GM18867 (cell line): ENCODE measurements at regions not wholly inside any gene's neighbourhood (a gene's known extent, or its start where the extent isn't known, plus 50 kb on each side); places are given as distances from the start of the nearest gene placed in this dataset.
"Not testable (repeated sequence)": the region's sequence is repeated elsewhere in the genome, so short reads cannot be mapped to it uniquely, and the experiment has no call there.

Experiments used
- ATAC-seq: cut with Tn5 transposase; IDR thresholded peaks from one replicate; pipeline ENCODE4 v1.9.1; 2021; ENCODE audit warnings: mild to moderate bottlenecking, moderate library complexity; ENCODE audit not compliant: unreplicated experiment

DNA sequence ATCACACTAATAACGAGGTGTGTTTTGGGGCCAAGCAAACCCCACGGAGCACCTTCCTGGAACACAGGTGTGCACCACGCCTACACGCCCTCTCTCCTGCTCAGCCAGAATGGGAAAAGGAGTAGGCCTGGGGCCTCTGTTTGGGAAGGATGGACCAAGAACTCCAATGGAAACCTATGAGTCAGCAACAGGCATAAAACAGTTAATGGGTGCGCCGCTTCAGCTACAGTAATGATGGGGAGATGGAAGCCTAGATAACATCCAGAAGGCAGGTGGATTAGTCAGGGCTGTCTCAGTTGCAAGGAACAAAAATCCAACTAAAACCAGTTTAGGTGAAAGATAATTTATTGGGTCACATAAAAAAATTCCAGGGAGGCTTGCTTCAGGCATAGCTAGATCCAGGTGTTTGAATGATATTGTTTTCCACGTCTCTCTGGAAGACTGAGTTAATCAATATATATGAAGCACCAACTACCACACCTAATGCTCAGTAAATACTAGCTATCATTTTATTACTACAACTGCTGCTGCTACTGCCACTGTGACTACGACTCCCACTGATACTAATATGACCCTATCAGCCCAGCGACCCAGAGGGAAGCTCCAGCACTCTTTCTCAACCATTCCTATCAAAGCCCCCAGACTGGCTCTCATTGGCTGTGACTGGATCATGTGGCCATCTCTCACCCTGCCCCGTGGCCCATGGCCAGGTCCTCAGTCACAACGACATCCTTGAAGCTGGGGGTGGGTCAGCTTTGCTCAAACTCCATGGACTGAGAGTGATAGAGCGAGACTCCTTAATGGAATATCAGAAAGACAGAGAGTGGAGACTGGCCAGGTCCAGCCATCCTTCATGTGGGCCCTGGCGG is 155.2 kb upstream of the PTPN1 start:
- ATAC-seq: no peak

DNA sequence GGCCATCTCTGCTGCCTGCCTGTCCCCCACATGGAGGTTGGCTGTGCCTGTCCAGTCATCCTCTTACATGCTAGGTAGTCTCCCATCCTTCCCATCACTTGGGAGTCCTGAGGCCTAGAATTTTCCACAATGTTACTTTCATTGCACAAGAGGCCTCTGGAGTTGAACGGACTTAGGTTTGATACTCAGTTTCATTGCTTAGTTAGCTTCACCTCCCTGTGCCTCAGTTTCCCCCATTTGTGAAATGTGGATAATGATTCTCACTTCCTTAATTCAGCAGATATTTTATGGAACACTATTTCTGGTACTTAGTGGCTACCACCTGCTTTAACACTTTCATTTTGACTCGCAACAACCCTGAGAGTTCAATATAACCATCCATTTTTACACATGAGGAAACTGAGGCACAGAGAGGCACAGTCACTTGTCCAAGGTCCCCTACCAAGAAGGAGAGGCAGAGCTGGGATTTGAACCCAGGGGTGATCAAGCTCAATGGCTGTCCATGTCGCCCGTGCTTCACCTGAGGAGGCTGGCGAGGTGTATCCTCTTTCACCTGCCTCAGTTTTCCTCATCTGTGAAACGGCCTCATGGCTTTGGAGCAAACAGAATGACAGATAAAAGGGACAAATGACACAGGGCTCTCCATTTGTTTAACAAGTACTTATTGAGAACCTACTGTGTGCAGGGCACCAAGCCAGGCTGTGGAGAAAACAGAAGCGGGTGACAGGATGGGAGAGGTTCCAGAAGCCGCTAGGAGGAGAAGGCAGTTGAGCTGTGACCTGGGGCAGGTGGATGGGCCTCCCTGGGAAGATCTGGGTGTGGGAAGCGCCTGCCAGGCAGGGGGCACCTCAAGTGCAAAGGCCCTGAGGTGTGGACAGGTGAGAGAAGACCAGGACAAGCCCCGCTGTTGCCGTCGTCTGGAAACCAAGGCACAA is 154.3 kb upstream of the PTPN1 start:
- no peak for ATAC-seq

GRCh38 chr20:50356525-50356885 is 153.7 kb upstream of the PTPN1 start:
- ATAC-seq: no peak

DNA sequence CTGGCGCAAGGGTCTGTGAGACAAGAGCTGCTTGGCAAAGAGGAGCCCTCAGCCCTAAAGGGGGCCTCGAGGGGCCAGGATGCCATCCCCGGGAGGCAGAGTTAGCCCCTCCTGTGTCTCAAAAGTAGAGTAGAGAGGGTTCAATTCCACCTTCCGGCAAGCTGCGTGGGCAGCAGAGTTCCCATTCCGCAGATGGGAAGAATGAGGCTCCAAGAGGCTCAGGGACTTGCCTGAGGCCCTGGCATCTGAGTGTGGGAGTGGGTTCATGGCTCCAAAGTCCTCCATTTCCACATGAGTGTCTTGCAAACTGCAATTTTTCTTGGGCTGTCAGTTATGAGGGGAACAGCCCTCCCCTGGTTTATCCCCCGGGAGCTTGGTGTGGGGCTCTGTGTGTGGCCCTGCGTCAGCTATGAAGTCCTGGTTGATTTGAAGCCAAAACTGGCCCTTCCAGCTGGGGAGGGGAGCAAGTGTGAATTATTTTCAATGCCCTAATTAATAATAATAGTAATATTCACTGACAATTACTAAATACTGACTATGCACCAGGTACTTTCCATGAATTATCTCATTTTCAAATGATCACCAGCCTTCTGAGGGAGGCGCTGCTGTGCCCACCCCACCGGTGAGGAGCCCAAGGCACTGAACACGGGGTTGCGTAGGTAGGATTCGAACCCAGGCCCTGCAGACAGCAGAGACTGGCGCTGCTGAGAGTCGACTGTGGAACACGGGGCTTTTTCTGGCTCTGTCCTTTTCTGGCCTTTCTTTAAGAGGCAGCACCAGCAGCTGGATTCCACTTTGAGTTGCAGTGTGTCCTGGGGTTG is 153.0 kb upstream of the PTPN1 start:
- ATAC-seq: no peak

GRCh38 chr20:50357783-50358161 is 152.4 kb upstream of the PTPN1 start:
- ATAC-seq: no peak

DNA sequence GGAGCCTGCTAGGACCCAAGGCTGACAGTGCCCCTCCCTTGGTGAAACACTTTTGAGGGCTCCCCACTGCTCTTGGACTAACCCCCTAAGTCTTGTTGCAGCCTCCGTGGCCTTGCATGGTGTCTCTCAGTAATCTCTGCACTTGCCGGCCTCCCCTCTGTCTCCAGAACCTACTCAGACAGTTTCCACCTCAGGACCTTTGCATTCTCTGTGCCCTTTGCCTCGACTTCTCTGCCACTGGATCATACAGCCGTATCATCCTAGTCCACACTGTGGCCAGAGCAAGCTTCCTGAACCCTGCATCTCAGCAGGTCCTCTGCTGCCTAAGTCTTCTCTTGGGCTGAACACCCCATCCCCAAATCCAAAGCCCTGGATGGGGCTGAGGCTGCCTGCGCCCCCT is 152.0 kb upstream of the PTPN1 start:
- ATAC-seq: no peak

GRCh38 chr20:50358971-50359370 is 151.2 kb upstream of the PTPN1 start:
- ATAC-seq: no peak

- no peak for ATAC-seq
Measured at GRCh38 chr20:50359607-50360217, 150.5 kb upstream of the PTPN1 start.

- ATAC-seq: no peak
Measured at GRCh38 chr20:50360218-50360672, 149.9 kb upstream of the PTPN1 start.

DNA sequence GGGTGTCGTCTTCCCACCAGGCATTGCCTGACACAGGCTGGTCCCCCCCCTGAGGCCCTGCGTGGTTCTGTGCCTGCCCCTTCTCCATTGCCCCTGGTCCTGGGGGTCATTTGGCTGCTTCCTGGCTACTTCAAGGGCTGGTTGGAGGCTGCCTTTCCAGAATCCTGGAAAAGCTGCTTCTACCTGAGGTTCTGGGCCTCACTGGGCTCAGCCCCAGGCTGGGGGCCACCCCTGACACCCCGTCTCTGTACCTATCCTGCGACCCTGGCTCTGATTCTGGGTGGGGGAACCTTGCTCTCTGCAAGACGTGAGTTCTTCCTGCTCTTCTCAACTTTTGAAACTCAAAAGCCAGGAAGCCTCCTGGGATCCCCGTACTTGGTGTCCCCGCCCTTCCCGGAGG is 149.3 kb upstream of the PTPN1 start:
- ATAC-seq: no peak

- not testable (repeated sequence) for ATAC-seq
Measured at GRCh38 chr20:50362177-50362576, 148.0 kb upstream of the PTPN1 start.

DNA sequence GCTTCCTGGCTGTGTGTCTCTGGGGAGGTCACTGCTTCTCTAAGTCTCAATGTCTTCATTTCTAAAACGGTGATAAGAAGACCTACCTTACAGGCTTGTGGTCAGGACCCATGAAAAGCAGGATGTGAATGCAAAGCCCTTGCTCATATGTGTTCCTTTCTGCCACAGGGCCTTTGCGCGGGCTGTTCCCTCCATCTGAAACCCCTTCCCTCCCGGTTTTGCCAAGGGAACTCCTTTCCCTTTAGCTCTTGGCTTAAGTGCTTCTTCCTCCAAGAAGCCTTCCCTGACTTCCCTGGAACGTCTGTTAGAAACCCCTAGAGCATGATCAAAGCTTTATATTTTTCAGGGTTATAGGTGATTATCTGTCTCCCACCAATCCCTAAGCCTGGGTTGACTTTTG is 147.2 kb upstream of the PTPN1 start:
- ATAC-seq: no peak

DNA sequence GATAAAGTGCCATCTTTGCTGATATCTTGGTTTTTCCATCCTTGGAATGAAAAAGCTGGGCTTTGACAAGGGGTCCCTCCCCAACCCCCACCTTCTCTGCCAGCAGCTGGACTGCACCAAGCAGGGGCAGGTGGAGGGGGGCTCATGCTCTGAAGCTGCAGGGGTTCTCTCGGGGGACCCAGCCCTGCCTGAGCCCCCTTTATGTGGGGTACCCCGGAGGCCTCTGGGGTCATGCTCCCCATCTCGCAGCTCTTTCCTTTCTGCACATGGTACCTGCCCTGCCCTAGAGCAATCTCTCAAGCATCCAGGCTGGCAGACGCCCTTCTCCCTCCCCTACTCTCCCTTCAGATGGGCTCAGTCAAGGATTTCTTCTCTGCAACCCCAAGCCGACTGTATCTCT is 146.7 kb upstream of the PTPN1 start:
- ATAC-seq: no peak

DNA sequence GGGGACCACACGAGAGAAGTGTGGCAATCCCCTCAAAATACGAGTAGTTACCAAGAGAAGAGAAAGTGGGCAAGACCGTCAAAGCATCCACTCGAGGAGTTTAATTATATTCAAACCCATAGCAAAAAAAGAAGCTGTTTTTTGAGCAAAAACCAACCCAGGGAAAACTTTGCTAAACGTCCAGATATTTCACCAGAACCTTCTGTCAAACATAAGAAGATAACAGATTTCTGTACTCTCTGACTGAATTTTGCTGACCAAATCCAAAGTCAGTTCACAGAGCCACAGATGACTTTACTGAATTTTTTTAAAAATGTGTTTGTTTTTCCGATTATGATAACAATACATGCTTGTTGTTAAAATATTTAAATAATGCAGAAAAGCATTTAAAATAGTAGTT is 145.6 kb upstream of the PTPN1 start:
- ATAC-seq: no peak

DNA sequence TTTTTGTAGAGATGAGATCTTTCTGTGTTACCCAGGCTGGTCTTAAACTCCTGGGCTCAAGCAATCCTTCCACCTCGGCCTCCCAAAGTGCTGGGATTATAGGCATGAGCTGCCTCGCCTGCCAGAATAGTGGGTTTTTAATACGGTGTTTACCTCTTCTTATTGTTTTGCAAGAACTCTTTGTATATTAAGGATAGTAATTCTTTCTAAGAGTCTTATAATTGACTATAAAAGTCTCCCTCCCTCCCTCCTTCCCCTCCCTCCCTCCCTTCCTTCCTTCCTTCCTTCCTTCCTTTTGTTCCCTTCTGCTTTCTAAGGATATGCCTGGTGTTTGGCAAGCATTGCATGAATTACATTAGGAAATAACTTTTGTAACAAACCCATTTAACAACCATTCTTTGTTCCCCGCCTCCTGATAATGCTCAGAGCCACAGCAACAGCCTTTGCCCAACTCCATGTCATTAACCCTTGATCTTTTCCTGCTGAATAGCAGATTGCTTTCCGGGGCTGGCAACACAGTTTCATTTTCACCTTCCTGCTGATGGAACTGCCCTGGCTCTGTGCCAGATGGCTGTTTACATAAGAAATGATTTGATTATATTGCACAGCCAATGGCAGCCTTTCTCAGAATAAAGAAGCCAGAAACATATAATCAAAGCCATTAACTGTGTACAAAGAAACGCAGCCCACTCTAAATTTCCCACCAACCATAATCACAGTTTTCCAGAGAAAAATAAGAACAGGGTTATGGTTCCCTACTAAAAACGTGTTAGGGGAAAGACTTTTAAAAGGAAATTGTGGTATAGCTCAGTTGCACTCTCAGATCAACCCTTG is 143.7 kb upstream of the PTPN1 start:
- no peak for ATAC-seq

GRCh38 chr20:50367104-50367674 is 143.0 kb upstream of the PTPN1 start:
- no peak for ATAC-seq

DNA sequence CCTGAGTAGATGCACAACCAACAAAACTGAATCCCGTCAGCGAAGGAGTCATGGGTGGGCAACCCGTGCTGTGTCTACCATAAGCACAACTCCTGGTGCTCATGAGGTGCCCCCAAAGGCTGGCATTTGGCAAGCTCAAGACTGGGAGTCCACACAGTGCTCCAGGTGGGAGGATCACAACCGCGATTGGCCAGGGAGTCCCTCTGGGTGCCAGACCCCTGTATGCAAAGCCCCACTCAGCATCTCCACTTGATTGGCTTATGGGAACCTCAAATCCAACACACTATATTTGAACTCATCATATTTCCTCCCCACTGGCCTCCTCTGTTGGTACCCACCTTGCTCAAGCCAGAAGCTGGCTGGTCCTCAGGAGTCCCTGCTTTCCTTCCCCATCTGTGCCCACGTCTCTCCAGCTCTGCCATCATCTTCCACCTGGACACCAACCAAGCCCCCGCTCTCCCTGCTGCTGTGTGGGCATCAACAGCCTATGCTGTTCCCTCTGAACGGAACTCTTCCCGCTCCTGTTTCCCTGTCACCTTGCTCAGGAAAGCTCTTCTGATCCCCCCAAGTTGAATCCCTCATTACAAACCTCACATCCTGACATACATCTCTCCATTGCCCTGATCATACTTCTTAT is 142.3 kb upstream of the PTPN1 start:
- no peak for ATAC-seq

DNA sequence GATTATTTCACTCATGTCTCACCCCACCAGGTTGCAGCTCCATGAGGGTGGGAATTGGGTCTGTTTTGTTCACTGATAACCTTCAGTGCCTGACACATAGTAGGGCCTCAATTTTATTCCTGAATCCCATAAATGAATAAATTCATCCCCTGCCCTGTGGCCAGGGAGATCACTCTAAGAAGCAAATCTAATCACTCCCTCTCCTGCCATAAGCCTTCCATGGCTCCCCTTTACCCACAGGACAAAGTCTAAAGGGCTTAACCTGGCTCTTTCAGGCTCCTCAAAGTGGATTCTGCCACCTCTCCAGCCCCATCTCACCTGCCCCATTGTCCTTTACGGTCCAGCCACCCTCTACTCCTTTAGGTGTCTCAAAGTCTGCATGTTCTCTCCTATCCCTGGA is 141.8 kb upstream of the PTPN1 start:
- ATAC-seq: no peak

DNA sequence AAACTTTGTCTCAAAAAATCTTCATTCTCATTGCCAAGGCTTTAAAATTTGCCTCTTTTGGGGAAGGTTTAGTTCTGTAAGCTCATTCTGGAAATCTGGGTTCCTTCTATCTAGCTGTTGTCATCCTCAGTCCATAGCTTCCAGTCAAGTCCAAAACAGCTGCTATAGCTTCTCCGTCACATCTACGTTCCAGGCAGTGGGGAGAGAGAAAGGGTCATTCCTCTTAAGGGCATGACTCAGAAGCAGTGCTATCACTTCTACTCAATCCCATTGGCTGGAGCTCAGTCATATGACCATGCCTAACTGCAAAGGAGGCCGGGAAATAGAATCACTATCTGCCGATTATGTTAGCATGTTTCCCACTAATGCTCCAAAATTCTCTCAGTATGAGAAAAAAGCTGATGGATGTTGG is 141.4 kb upstream of the PTPN1 start:
- ATAC-seq: no peak
